Natural killer cell (primary cell): ENCODE measurements at regions not wholly inside any gene's neighbourhood (a gene's known extent, or its start where the extent isn't known, plus 50 kb on each side); places are given as distances from the start of the nearest gene placed in this dataset.

Experiments used
- ATAC-seq, 3 donors: fragments of 150-1000 bp in 2 of 3; fragments of 200-7000 bp in 1 of 3; cut with Tn5 transposase; 1 replicate in 1 of 3; 2 replicates in 2 of 3; pipeline ENCODE4 v1.10.0; 2021; ENCODE audit warnings: mild to moderate bottlenecking in 2 of 3, moderate library complexity in 2 of 3
- DNase-seq, 2 donors: peaks; one replicate each; pipeline versions ENCODE4 v3.0.0 to v3.0.0-alpha.2; 2013 to 2021; ENCODE audit warnings: mixed read lengths in 1 of 2
- H3K27ac ChIP-seq: one replicate; pipeline ENCODE4 v1.5.1; 2013; ENCODE audit warnings: mild to moderate bottlenecking, low read length
- H3K27me3 ChIP-seq: one replicate; pipeline ENCODE4 v1.6.1; 2013; ENCODE audit warnings: low read length; ENCODE audit not compliant: control insufficient read depth, insufficient read depth
- H3K36me3 ChIP-seq: one replicate; pipeline ENCODE4 v1.6.1; 2013; ENCODE audit warnings: low read length; ENCODE audit not compliant: control insufficient read depth, insufficient read depth
- H3K4me1 ChIP-seq: one replicate; pipeline ENCODE4 v1.6.1; 2013; ENCODE audit warnings: low read length; ENCODE audit not compliant: control insufficient read depth, insufficient read depth
- H3K4me3 ChIP-seq: one replicate; pipeline ENCODE4 v1.5.1; 2013; ENCODE audit warnings: low read length
- H3K9me3 ChIP-seq: one replicate; pipeline ENCODE4 v1.6.1; 2013; ENCODE audit warnings: low read length; ENCODE audit not compliant: control insufficient read depth, insufficient read depth
- H3K27ac Mint-ChIP-seq, 2 donors: one replicate each; pipeline ENCODE4 v1.8.0; 2022; ENCODE audit warnings: mild to moderate bottlenecking in 2 of 2, mixed read lengths in 2 of 2, moderate library complexity in 1 of 2
- H3K27me3 Mint-ChIP-seq, 2 donors: one replicate each; pipeline ENCODE4 v1.8.0; 2022; ENCODE audit warnings: low read depth in 2 of 2, mixed read lengths in 2 of 2
- H3K36me3 Mint-ChIP-seq: one replicate; pipeline ENCODE4 v1.8.0; 2022; ENCODE audit warnings: mixed read lengths
- H3K4me1 Mint-ChIP-seq, 2 donors: one replicate each; pipeline ENCODE4 v1.8.0; 2022; ENCODE audit warnings: mixed read lengths in 2 of 2
- H3K4me3 Mint-ChIP-seq: one replicate; pipeline ENCODE4 v1.8.0; 2022; ENCODE audit warnings: mild to moderate bottlenecking, moderate library complexity, mixed read lengths
- H3K9me3 Mint-ChIP-seq, 2 donors: one replicate each; pipeline ENCODE4 v1.8.0; 2022; ENCODE audit warnings: mixed read lengths in 2 of 2
- WGBS: methylation state at CpG from one replicate; pipeline ENCODE4 v1.1.7; 2013; ENCODE audit warnings: missing lambda C conversion rate; ENCODE audit not compliant: insufficient coverage; 5-methylcytosine and 5-hydroxymethylcytosine counted together
- intact Hi-C: fragments of 100-400 bp; cut with micrococcal nuclease; formaldehyde crosslinking; loops from one replicate; pipeline ENCODE4 v1.14.2; 2022
- TF ChIP-seq, protein P1 (sequence below): fragments of 200-600 bp; IDR thresholded peaks from one replicate; pipeline ENCODE4 v1.8.0; 2022; ENCODE audit warnings: antibody characterized with exemption

DNA sequence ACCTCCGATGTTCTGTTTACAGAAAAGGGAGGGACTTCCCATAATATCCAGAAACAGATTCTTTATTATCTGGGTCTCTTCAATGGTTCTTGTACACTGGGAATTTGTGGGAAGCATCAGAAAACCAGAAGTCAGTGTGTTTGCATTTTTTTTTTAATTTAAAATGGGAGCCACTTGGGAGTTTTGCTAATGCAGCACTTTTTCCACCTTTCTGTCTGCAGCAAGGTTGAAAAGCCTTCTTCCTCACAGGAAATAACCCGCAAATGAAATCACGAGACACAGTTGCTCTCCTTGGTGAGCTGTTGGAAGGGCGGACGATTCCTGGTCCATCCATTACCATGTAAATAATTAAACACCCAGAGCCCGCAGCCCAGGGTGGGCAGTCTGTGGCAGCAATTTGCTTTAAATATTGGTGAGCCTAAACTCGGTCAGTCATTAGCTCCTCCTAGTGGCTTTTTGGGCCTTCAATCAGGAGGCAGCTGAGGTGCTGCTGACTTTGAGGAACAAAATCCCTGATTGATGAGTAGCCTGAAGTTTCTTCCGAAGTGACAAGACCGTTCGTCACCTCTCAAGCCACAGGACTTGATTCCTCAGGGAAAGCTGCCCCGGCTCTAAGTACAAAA is 471.5 kb downstream of the EPHA4 start:
- Mint-ChIP-seq H3K36me3 (no peaks in the 10 kb centered on the region), H3K4me3 (no peak overlapping the region), H3K4me1 (peaks cover 6 to 14% of the 10 kb centered on the region in 2 donors), H3K27me3 (peaks cover 0 to 5% of the 10 kb centered on the region in 2 donors), H3K9me3 (no peaks in the 10 kb centered on the region), H3K27ac (no peak overlapping the region)
- Histone ChIP-seq H3K4me3 (no peak overlapping the region), H3K9me3 (no peaks in the 10 kb centered on the region), H3K27me3 (no peaks in the 10 kb centered on the region), H3K4me1 (no peaks in the 10 kb centered on the region), H3K27ac (no peak overlapping the region), H3K36me3 (no peaks in the 10 kb centered on the region)
- 65% methylated on average over 11 of the region's 11 CpGs for WGBS
- intact Hi-C loops: no loop called here
- TF ChIP-seq, protein P1, sequence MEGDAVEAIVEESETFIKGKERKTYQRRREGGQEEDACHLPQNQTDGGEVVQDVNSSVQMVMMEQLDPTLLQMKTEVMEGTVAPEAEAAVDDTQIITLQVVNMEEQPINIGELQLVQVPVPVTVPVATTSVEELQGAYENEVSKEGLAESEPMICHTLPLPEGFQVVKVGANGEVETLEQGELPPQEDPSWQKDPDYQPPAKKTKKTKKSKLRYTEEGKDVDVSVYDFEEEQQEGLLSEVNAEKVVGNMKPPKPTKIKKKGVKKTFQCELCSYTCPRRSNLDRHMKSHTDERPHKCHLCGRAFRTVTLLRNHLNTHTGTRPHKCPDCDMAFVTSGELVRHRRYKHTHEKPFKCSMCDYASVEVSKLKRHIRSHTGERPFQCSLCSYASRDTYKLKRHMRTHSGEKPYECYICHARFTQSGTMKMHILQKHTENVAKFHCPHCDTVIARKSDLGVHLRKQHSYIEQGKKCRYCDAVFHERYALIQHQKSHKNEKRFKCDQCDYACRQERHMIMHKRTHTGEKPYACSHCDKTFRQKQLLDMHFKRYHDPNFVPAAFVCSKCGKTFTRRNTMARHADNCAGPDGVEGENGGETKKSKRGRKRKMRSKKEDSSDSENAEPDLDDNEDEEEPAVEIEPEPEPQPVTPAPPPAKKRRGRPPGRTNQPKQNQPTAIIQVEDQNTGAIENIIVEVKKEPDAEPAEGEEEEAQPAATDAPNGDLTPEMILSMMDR: no peak
- ATAC-seq: no peak
- no peak for DNase-seq

- DNase-seq (no peak), ATAC-seq (peak; percentile 3 to 50 (median 42))
- WGBS: 98% methylated on average over 5 of the region's 6 CpGs
- H3K4me1 ChIP-seq: no peaks in the 10 kb centered on the region
- no peaks in the 10 kb centered on the region for H3K36me3 ChIP-seq
- H3K4me3 ChIP-seq: no peak overlapping the region
- no peak overlapping the region for H3K27ac ChIP-seq
- Mint-ChIP-seq H3K36me3 (no peaks in the 10 kb centered on the region), H3K27ac (no peak overlapping the region), H3K9me3 (no peaks in the 10 kb centered on the region), H3K4me1 (peaks cover 6 to 14% of the 10 kb centered on the region in 2 donors), H3K4me3 (no peak overlapping the region), H3K27me3 (peaks cover 0 to 5% of the 10 kb centered on the region in 2 donors)
- no peaks in the 10 kb centered on the region for H3K9me3 ChIP-seq
- H3K27me3 ChIP-seq: no peaks in the 10 kb centered on the region
- intact Hi-C loops: no loop called here
- TF ChIP-seq, protein P1: no peak
Measured at GRCh38 chr2:221102896-221103688, 469.0 kb downstream of the EPHA4 start.

DNA sequence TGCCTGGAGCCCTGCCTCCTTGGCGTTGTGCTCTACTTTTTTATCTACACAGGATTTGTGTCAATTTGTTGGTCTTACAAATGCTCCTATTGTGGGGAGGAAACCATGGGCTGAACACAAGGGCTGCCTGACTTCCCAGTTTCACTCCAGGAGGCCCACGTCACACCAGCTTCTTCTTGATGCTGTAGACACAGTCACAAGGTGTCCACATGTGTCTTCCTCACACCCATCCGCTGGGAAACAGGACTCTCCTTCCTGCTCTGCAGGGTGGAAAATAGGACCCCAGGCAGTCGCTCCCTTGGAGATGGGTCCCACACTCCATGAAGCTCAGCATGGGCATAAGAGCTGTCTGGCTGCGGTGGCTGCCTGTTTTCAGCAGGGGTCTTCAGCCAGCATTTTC is 468.2 kb downstream of the EPHA4 start:
- H3K4me3 Mint-ChIP-seq: no peak overlapping the region
- TF ChIP-seq, protein P1: no peak
- Histone ChIP-seq H3K4me1 (no peaks in the 10 kb centered on the region), H3K9me3 (no peaks in the 10 kb centered on the region), H3K36me3 (no peaks in the 10 kb centered on the region), H3K4me3 (no peak overlapping the region), H3K27ac (no peak overlapping the region), H3K27me3 (no peaks in the 10 kb centered on the region)
- no peak overlapping the region for H3K27ac Mint-ChIP-seq
- H3K36me3 Mint-ChIP-seq: no peaks in the 10 kb centered on the region
- 72% methylated on average over 5 of the region's 5 CpGs for WGBS
- DNase-seq (no peak), ATAC-seq (no peak)
- peaks cover 0 to 5% of the 10 kb centered on the region in 2 donors for H3K27me3 Mint-ChIP-seq
- H3K4me1 Mint-ChIP-seq: peaks cover 6 to 14% of the 10 kb centered on the region in 2 donors
- intact Hi-C loops: no loop called here
- H3K9me3 Mint-ChIP-seq: no peaks in the 10 kb centered on the region
